GM10248 (cell line): ENCODE measurements at regions not wholly inside any gene's neighbourhood (a gene's known extent, or its start where the extent isn't known, plus 50 kb on each side); places are given as distances from the start of the nearest gene placed in this dataset.

Experiments used
- CTCF ChIA-PET: fragments of 300-600 bp; sonication (Branson Sonifier 250); formaldehyde crosslinking; extraction: SDS; loops from one replicate; lab custom pipeline; 2021; ENCODE audit warnings: antibody characterized with exemption; lab: Yijun Ruan, JAX
- POLR2A ChIA-PET: fragments of 350-650 bp; sonication (Branson Sonifier 250); formaldehyde crosslinking; extraction: SDS; loops from one replicate; lab custom pipeline; 2020; ENCODE audit warnings: antibody characterized with exemption; lab: Yijun Ruan, JAX
- DNase-seq: peaks from one replicate; pipeline ENCODE4 v3.0.0; 2012; ENCODE audit errors: extremely low spot score
- CTCF ChIP-seq: IDR thresholded peaks from 2 replicates; pipeline ENCODE4 v1.5.1; 2012; ENCODE audit warnings: mild to moderate bottlenecking, low read depth; ENCODE audit errors: extremely low read depth, missing control alignments, control extremely low read depth

DNA sequence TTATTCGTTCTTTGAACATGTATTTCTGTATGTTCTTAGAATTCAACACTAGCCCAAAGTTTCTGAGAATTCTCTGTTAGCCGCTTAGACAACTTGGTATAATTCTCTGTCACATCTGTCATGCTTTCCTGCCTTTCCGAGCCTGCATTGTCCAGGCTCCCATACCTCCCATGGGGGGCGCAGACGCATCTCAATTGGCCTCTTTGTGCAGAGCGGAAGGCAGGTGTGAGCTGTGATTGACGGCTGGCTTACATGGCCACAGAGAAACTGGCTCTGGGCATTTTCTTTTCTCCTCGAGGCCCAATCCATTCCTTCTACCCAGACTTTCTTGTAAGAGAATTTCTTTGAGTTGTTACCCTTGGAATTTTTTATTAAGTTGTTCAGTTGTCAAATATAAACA is 132.7 kb upstream of the SESN3 start:
- POLR2A ChIA-PET = no interaction called here
- CTCF ChIA-PET = interaction anchor here (1.5 kb wide), 1 partner anchor 15 kb away, joined by 3 read pairs; no protein-coding TSS in a partner anchor
- no peak for DNase-seq
- no peak for TF ChIP-seq CTCF

DNA sequence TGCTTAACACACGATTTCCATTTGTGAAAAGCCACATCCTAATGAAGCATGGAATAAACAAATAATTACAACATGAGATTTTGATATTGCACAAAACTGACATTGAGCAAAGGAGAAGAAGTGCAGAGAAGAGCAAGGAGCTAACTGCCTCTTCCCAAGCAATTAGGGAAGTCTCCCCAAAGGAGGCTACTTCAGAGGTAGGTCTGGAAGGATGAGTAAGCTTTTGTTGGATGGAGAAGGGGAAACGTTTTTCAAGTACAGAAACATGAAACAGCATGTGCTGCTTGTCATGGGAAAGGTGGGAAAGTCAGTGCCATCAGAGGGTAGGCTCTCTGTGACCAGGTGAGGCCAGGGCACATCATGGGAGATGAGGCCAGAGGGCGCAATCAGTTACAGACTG is 132.2 kb upstream of the SESN3 start:
- TF ChIP-seq CTCF = no peak
- CTCF ChIA-PET = interaction anchor here (1.5 kb wide), 1 partner anchor 16 kb away, joined by 3 read pairs; no protein-coding TSS in a partner anchor
- POLR2A ChIA-PET = no interaction called here
- DNase-seq = no peak

DNA sequence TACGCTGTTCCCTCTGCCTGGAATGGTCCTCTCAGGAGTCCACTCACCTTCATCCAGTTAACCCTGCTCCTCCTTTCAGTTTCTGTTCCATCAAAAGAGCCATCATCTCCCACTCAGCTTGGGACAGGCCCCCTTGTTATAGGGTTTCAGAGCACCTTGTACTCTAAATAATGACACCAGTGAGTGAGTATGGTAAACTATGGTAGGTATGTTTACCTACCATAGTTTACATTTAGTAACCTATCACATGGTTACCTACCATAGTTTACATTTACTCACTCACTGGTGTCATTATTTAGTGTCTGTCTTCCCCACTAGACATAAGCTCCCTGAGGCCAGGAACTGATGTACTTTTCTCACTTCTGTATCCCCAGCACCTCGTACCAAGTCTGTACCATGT is 130.2 kb upstream of the SESN3 start:
- CTCF ChIA-PET = interaction anchor here (1.0 to 1.9 kb wide), 5 partner anchors 8 to 344 kb away, joined by 3 to 6 read pairs (median 4); no protein-coding TSS in a partner anchor
- DNase-seq = no peak
- no peak for TF ChIP-seq CTCF
- POLR2A ChIA-PET = no interaction called here

GRCh38 chr11:95360377-95361075 is 129.5 kb upstream of the SESN3 start:
- ChIA-PET POLR2A (no interaction called here), CTCF (interaction anchor here (1.0 to 1.9 kb wide), 5 partner anchors 9 to 345 kb away, joined by 3 to 6 read pairs (median 3); no protein-coding TSS in a partner anchor)
- no peak for TF ChIP-seq CTCF
- DNase-seq = no peak

DNA sequence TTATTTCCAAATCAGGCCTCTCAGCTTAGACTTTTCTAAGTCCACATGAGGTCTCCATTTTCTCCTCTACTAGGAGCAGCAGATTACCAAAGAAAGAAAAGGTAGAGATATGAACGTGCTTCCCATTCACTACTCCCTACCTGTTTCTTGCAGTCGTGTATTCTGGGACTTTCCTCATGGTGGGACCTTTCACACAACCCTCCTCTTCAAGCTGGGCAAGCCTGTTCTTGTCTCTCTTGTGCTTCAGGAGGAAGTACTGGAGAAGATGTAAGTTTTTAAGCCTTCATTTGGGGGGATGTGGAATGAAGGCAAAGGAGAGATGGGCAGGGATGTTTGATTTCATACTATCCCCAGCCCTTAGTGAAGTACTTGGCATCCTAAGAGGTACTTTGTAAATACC is 128.8 kb upstream of the SESN3 start:
- no peak for DNase-seq
- TF ChIP-seq CTCF = no peak
- ChIA-PET POLR2A (no interaction called here), CTCF (interaction anchor here (0.5 to 3.3 kb wide), 5 partner anchors 12 to 208 kb away, joined by 3 to 13 read pairs (median 4); no protein-coding TSS in a partner anchor)

DNA sequence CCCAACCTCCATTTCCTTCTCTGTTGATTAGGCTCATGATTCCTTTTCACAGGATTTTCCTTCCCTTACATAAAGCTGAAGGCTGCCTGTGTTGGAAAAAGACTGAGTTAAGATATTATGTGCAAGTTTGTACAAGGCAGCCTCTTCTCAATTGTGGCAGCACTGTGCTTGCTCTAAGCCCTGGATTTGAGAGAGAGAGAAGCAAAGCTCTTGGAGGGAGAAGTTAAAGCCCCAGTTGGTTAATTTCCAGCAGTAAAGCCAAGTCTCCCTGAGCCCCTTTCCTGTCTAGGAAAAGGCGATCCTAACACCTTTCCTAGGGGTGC is 128.3 kb upstream of the SESN3 start:
- DNase-seq = no peak
- ChIA-PET POLR2A (no interaction called here), CTCF (interaction anchor here (0.5 to 3.3 kb wide), 3 partner anchors 12 to 127 kb away, joined by 3 to 13 read pairs (median 4); no protein-coding TSS in a partner anchor)
- no peak for TF ChIP-seq CTCF
